HG03520 (cell line): ENCODE measurements at regions not wholly inside any gene's neighbourhood (a gene's known extent, or its start where the extent isn't known, plus 50 kb on each side); places are given as distances from the start of the nearest gene placed in this dataset.

Source experiments
- ATAC-seq: cut with Tn5 transposase; IDR thresholded peaks from one replicate; pipeline ENCODE4 v1.9.1; 2021; ENCODE audit warnings: mild to moderate bottlenecking, moderate library complexity; ENCODE audit not compliant: unreplicated experiment

GRCh38 chr9:91039125-91039834 lies 237.7 kb downstream of the SYK start:
- ATAC-seq = no peak

DNA sequence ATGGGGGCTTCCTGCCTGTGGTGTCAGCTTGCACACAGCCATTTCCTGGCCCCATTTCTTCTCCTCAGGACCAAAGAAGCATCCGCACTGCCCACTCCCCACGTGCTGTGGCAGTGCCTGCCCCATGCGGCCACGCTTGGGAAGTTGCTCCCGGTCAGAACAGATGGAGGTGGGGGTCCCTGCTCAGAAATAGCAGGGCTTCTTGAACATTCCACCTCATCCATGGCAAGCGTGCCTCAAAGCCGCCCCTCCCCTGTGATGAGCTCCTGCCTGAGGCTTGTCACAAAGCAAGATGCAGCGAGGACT lies 238.2 kb downstream of the SYK start:
- no peak for ATAC-seq

DNA sequence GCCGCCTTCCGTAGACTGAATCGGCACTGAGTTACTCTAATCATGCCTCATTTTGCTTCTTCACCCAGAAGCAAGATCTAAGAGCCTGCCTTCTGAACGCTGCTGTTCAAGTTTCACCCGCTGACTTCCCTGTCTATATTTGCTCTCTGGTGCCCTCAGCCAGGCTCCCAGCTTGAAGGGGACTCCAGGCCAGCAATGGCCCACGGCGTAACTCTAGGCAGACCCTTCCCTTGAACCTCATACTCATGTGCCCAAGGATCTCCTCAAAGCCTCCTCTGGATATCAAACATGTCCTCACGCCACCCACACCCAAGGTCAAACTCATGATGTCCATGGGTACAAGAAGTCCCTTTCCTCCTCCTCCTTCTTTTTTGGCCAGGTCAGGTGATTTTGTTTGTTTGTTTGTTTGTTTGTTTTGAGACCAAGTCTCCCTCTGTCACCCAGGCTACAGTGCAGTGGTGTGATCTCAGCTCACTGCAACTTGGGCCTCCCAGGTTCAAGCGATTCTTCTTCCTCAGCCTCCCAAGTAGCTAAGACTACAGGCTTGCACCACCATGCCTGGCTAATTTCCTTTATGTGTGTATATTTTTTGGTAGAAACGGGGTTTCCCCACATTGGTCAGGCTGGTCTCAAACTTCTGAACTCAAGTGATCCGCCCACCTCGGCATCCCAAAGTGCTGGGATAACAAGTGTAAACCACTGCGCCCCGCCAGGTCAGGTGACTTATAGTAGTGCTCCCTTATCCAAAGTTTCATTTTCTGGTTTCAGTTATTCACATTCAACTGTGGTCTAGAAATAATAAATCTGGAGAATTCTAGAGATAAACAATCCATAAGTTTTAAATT lies 239.0 kb downstream of the SYK start:
- ATAC-seq = no peak

DNA sequence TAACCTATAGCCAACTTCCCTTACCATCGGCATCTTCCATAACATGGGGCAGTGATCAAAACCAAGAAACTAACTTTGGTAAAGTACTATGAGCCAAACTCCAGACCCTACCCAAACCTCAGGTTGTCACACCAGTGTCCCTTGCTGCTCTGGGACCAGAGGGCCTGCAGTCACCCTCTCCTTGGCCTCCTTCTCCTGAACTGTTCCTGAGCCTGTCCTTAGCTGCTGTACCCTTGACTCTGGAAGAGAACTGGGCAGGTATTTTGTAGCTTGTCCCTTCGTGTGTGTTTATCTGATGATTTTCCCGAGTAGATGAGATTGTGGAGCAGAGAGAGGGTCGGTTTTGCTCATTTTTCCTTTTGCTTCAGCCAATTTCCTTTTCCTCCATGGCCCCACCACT lies 240.4 kb downstream of the SYK start:
- ATAC-seq = no peak

GRCh38 chr9:91042541-91042940 lies 240.9 kb downstream of the SYK start:
- ATAC-seq = no peak

GRCh38 chr9:91043056-91043810 lies 241.6 kb downstream of the SYK start:
- ATAC-seq = no peak

DNA sequence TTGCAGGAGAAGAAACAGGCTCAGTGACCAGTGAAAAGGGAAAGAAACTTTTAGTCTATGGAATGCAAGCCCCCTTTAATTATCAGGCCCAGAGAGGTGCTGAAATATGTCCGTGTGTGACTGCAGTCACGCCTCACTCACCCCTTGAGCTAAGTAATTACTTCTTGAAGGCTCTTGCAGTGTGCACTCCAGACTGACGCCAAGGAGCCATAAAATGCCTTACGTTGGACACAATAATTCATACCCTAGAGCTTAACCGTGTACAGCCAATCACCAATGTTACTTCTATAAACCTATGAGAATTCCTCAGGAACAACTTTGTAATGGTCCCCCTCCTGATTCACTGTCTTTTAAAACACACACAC lies 242.2 kb downstream of the SYK start:
- ATAC-seq = no peak

- ATAC-seq = no peak
Measured at GRCh38 chr9:91044354-91044753, 242.7 kb downstream of the SYK start.

DNA sequence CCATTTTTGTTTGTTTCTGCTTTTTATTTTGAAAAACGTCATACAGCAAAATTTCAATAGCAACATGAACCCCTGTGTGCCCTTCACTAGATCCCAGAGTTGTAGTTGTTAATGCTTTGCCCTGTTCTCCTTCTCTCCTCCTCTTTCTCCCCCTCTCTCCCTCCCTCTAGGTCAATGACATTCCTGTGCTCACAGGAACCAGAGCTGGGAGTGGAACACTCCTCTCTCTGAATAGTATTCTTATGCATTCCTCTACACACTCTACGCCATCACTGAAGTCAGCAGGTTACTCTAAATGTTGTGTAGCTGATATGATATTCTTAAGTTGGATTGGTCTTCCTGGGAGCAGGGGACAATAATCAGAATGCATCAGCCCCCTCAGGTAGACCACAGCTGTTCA lies 243.4 kb downstream of the SYK start:
- no peak for ATAC-seq

GRCh38 chr9:91047529-91047928 lies 245.9 kb downstream of the SYK start:
- ATAC-seq = no peak

DNA sequence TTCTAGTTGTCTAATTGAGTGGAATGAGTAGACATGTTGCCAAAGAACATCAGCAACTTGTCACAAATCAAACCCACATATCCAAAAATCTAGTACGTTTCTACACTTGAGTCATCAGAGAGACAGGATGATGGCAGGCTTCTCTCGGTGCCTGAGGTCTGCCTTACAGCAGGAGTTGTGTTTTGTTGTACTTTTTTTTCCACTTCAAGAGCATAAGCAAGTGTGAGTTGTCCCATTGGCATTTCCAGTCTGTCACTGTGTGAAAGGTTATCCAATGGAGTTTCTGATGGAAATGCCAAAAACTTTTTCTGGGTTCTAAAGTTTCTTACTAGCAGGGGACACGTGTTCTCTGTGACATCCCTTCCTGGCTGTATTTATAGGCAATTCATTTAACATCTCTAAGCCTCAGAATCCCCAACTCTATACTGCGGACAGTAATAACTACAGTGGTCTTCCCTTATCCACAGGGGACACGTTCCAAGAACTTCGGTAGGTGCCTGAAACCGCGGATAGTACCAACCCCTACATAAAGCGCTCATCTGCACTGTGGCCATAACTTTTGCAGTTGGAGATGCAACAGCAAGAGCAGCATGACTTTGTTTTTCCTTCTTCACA lies 246.5 kb downstream of the SYK start:
- no peak for ATAC-seq

DNA sequence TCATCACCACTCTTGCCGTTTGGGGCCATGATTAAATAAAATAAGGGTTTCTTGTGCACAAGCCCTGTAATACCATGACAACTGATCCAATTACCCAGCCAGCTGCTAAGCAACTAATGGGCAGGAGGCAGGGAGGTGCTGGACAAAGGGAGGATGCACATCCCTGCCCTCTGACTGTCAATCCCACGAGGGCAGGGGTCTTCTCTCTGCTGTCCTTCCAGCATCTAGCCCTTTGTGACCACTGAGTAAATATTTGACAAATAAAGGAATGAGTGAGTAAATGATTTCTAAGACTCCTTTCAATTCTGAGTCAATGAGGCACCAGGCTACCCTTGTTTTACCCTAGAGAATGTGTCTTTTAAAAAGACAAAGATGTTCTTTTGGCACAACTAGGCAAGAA lies 247.1 kb downstream of the SYK start:
- ATAC-seq = no peak

DNA sequence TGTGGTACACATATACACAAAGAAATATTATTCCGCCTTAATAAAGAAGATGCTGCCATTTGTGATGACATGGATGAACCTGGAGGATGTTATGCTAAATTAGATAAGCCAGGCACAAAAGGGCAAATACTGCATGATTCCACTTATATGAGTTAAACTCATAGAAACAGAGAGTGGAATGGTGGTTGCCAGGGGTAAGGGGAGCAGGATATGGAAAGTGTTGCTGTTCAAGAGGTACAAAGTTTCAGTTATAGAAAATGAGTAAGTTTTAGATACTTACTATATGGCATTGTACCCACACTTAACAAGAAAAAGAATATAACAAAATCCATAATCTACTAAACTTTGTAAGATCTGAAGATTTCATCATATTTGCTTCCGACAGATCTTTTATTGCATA lies 252.2 kb downstream of the SYK start:
- ATAC-seq = no peak

GRCh38 chr9:91055845-91056244 lies 254.2 kb downstream of the SYK start:
- no peak for ATAC-seq

- no peak for ATAC-seq
Measured at GRCh38 chr9:91056486-91056885, 254.9 kb downstream of the SYK start.

DNA sequence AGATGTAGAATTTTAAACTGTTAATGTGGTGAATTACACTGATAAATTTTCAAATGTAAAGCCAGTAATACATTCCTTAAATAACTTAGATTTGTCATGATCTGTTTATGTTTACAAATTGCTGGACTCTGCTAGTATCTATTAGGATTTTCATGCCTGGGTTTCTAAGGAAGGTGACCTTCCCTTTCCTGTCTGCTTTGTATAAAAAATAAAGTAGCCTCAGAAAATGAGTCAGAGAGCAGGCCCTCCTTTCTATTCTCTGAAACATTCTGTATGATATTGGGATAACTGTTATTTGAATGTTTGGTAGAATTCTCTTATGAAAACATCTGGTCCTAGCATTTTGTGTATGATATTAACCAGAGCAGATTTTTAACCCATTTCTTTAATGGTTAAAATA lies 255.3 kb downstream of the SYK start:
- ATAC-seq = no peak

GRCh38 chr9:91059713-91060112 lies 258.1 kb downstream of the SYK start:
- ATAC-seq = no peak

DNA sequence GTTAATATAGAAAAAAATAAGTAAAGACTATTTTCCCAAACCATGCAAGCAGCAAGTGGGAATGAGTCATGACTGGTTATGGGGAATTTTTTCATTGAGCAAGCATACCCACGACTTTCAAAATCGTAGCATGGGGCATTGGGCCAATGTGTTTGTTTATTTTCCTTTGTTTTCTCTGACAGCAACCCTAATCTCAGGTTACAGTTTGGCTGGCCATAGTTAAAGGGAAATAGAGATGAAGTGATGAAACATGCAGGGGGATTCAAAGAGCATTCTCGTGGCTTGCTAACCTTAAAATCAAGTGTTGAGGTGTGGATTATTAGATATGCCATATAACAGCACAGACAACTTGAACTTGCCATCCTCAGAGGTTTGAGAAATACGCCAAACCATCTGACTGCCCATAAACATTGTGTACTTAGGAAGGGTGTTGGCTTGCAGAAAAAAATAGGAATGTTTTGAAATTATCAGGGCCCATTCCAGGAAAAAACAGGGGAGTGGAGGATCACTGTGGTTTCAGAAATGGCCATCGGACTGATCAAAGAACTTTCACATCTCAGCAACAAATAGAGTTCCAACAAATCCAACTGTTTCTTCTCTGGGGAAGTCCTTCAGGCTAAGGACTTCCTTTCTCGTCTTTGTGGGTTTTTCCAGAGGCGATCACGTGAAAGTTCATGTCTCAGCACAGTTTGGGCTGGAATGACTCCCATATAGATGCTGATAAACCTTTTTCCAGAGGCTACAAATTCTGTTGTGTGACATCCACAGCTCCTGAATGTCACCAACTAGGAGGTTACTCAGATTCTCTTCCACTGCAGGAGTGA lies 259.1 kb downstream of the SYK start:
- ATAC-seq = no peak

- ATAC-seq = no peak
Measured at GRCh38 chr9:91061506-91061905, 259.9 kb downstream of the SYK start.

- ATAC-seq = no peak
Measured at GRCh38 chr9:91062281-91062680, 260.7 kb downstream of the SYK start.

DNA sequence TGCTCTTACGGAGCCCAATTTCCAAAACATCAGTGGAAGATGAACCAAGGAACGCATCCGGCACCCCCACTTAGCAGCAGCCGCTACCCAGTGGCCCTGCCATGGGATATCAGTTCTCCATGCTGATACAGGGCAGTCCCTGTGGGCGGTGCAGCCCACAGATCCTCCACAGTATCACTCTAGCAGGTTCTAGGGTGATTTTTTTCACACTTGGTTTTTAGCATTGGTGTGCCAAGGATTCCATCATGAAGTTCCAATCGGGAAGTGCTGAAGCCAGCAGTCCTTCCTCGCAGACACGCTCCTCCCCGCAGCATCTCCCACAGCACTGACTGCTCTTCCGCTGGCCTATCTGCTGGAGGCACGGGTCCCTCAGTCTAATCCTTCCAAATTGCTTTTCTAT lies 261.9 kb downstream of the SYK start:
- ATAC-seq = no peak
